ENCODE measurements at regions not wholly inside any gene's neighbourhood (a gene's known extent, or its start where the extent isn't known, plus 50 kb on each side); places are given as distances from the start of the nearest gene placed in this dataset.

GRCh38 chr5:54861212-54861894, 124.0 kb downstream of the ESM1 start:
- ChIA-PET CTCF (no interaction called here), POLR2A (no interaction called here)
- DNase-seq (ENCODE audit: extremely low spot score), result no peak
- TF ChIP-seq, protein P1, sequence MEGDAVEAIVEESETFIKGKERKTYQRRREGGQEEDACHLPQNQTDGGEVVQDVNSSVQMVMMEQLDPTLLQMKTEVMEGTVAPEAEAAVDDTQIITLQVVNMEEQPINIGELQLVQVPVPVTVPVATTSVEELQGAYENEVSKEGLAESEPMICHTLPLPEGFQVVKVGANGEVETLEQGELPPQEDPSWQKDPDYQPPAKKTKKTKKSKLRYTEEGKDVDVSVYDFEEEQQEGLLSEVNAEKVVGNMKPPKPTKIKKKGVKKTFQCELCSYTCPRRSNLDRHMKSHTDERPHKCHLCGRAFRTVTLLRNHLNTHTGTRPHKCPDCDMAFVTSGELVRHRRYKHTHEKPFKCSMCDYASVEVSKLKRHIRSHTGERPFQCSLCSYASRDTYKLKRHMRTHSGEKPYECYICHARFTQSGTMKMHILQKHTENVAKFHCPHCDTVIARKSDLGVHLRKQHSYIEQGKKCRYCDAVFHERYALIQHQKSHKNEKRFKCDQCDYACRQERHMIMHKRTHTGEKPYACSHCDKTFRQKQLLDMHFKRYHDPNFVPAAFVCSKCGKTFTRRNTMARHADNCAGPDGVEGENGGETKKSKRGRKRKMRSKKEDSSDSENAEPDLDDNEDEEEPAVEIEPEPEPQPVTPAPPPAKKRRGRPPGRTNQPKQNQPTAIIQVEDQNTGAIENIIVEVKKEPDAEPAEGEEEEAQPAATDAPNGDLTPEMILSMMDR (IDR thresholded peaks at IDR 0.05; ENCODE audit: control extremely low read depth, extremely low read depth, low read depth, missing control alignments), result no peak

GRCh38 chr5:54860321-54860720, 125.1 kb downstream of the ESM1 start:
- DNase-seq (ENCODE audit: extremely low spot score), result no peak
- CTCF ChIA-PET, result interaction anchor here (1.0 to 1.1 kb wide), 2 partner anchors 15 to 343 kb away, joined by 3 to 4 read pairs; partner anchors contain the start of gene SNX18
- POLR2A ChIA-PET, result no interaction called here
- TF ChIP-seq, protein P1 (IDR thresholded peaks at IDR 0.05; ENCODE audit: control extremely low read depth, extremely low read depth, low read depth, missing control alignments), result no peak

GRCh38 chr5:54859316-54859715, 126.1 kb downstream of the ESM1 start:
- CTCF ChIA-PET, result interaction anchor here (1.1 kb wide), 1 partner anchor 14 kb away, joined by 4 read pairs; no protein-coding TSS in a partner anchor
- POLR2A ChIA-PET, result no interaction called here
- TF ChIP-seq, protein P1 (IDR thresholded peaks at IDR 0.05; ENCODE audit: control extremely low read depth, extremely low read depth, low read depth, missing control alignments), result no peak
- no peak for DNase-seq (ENCODE audit: extremely low spot score)

GRCh38 chr5:54854883-54855581, 130.4 kb downstream of the ESM1 start:
- TF ChIP-seq, protein P1 (IDR thresholded peaks at IDR 0.05; ENCODE audit: control extremely low read depth, extremely low read depth, low read depth, missing control alignments), result no peak
- DNase-seq (ENCODE audit: extremely low spot score), result no peak
- CTCF ChIA-PET, result interaction anchor here (1.2 to 3.7 kb wide), 4 partner anchors 10 to 32 kb away, joined by 3 to 15 read pairs (median 4); no protein-coding TSS in a partner anchor
- POLR2A ChIA-PET, result no interaction called here

GRCh38 chr5:54852007-54852406, 133.4 kb downstream of the ESM1 start:
- no peak for DNase-seq (ENCODE audit: extremely low spot score)
- ChIA-PET POLR2A (no interaction called here), CTCF (interaction anchor here (1.1 to 5.9 kb wide), 5 partner anchors 14 to 335 kb away, joined by 3 to 23 read pairs (median 3); partner anchors contain the start of gene SNX18)
- TF ChIP-seq, protein P1 (IDR thresholded peaks at IDR 0.05; ENCODE audit: control extremely low read depth, extremely low read depth, low read depth, missing control alignments), result no peak

DNA sequence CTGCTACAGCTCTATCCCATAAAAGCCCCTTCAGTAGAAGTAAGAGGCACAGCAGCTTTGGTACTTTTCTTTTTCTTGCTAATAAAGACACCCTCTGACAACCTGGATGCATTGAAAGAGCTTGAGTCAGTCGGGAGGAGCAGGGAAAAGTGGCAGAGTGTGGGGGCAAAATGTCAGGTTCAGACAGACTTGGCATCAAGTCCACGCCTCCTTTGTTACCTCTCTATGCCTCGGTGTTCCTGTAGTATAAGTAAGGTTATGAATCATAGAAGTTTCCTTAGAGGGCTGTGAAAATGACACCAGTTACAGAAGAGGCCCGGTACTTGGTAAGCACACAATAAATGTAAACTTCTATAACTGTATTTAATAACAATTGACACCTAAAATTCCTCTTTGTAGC, 133.9 kb downstream of the ESM1 start:
- DNase-seq (ENCODE audit: extremely low spot score), result no peak
- ChIA-PET CTCF (interaction anchor here (1.1 to 5.9 kb wide), 5 partner anchors 15 to 335 kb away, joined by 3 to 23 read pairs (median 3); partner anchors contain the start of gene SNX18), POLR2A (no interaction called here)
- TF ChIP-seq, protein P1 (IDR thresholded peaks at IDR 0.05; ENCODE audit: control extremely low read depth, extremely low read depth, low read depth, missing control alignments), result no peak

All from GM10248 (cell line).